Nucleus accumbens (tissue), 56 donors: ENCODE measurements at regions not wholly inside any gene's neighbourhood (a gene's known extent, or its start where the extent isn't known, plus 50 kb on each side); places are given as distances from the start of the nearest gene placed in this dataset.

Experiments
- DNase-seq, 56 donors: peaks; one replicate each; lab custom pipeline; 2025; lab: John Stamatoyannopoulos, UW

DNA sequence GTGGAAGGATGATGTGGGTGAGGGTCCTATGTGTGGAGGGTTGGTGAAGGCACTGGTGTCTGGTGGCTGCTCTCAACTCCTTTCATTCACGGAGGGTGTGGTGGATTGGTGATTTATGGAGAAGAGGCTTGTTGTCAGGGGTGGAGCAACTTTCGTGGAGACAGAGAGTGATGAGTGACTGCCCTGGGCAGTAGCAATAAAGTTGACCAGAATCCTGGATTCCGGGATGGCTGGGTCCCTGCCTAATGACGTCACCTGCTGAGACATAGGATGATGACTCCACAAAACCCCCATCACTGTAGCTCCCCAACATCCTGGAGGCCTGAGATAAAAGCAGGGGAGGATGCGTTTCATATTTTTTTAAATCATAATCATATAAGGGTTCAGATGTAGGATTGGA, 193.0 kb downstream of the ACKR3 start:
- DNase-seq, result no peak

DNA sequence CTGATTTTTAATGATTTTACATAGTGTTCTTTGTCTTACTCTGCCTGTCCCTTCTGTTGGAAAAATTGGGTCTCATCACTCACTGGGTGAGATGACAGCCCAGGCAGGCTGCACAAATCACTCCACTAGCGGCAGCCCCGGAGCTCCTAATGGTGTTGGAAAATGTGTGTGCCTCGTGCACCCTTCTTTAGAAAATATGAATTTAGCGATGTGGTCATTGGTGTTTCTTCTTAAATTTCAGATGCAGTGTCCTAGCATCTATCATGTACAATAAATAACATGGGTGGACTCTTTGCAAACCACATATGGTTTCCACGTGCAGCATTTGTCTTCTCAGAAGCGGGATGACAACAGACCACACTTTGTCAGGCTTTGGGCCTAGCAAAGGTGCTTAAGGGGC, 194.2 kb downstream of the ACKR3 start:
- no peak for DNase-seq

DNA sequence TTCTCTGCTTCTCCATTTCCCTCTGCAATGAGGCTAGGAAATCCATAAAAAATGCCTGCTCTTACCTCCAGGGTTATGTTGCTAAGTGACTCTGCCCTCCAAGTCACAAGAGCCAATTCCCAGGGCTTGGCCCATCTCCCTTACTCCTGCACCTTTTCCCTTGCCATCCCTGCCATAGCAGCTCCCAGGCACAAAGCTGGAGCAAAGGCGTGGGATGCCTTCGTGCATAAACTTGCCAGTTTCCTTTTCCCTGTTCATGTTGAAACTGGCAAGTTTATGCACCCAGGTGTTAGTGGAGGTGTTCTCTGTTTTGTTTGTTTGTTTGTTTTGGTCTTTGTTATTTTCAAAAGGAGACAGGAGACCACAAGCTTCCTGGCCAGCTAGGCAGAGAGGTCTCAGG, 195.1 kb downstream of the ACKR3 start:
- DNase-seq, result peak in 1 of 56 donors; percentile 7

DNA sequence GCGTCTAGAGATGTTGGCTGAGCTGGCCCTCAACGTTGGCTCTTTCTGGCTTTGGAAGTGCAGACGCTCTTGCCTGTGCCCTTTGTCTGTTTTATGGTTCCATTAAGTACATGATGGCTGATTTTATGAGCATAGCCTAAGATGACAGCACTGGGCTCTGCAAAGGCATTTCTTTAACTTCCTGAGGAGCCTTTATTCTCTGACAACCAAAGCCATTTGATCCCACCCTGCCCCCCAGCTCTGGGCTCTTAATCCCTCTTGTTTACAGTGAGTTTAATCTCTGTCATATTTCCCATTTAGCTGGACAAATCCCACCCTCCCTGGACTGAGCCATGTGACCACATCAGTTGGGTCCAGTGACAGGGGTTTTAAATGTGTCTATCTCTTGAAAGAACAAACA, 195.9 kb downstream of the ACKR3 start:
- DNase-seq, result no peak

DNA sequence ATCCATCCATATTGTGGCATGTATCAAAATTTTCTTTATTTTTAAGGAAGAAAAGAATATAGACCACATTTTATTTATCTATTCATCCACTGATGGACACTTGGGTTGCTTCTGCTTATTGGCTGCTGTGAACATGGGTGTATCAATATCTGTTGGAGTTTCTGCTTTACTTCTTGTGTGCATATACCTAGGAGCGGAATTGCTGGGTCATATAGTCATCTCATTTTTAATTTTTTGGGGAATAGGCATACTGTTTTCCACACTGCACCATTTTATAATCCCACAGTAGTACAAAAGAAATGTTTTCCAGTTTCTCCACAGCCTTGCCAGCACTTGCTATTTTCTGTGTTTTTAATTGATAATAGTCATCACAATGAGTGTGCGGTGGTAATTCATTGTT, 197.2 kb downstream of the ACKR3 start:
- no peak for DNase-seq

DNA sequence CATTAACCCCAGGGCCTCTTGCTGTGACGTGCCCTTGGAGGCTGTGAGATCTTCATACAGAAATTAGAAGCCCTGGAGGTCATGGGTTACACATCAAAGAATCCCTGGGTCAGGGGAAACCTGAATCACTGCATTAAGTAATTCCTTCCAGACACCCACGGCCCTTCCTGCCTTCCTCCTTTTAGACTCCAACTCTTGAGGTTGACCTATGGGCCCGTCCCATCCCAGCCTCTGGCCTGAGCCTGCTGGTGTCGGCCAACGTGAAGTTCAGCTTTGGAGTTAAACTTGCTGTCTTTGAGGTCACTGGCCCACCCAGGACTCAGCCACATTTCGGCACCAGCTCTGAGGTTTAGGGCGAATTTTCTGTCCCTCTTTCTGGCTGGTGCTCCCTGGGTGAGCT, 198.3 kb downstream of the ACKR3 start:
- DNase-seq, result no peak

DNA sequence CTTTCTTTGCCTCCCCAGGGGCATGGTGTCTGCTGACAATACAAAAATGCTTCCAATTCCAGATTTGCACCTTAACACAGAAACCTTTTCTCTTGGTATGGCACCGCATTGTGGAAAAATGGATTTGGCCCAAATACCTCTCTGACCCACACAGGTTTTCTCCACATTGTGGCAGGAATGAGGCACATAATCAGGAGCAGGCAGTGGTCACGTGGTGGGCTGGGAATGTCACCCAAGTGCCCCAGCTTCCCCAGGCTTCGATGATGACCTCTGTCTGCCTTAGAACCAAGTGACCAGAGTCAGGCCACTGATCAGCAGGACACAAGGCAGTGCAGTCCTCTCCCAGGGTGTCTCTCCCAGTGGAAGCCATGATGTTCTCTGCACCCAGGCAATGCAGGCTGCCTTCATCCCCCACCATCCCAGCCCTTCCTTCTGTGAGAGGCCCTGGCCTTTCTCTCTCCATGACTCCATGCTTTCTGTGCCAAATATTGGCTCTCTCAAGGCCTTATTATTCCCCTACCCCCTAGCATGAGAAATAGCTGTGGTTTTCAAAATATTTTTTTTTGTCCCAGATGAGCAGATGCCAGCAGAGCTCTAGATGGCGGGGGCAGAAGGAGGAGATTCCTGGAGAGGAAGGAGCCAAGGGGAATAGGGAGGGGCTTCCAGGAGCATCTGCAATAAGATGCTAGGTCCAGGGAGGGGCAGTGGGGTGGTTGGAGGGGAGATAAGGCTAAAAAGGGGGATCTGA, 198.9 kb downstream of the ACKR3 start:
- no peak for DNase-seq

DNA sequence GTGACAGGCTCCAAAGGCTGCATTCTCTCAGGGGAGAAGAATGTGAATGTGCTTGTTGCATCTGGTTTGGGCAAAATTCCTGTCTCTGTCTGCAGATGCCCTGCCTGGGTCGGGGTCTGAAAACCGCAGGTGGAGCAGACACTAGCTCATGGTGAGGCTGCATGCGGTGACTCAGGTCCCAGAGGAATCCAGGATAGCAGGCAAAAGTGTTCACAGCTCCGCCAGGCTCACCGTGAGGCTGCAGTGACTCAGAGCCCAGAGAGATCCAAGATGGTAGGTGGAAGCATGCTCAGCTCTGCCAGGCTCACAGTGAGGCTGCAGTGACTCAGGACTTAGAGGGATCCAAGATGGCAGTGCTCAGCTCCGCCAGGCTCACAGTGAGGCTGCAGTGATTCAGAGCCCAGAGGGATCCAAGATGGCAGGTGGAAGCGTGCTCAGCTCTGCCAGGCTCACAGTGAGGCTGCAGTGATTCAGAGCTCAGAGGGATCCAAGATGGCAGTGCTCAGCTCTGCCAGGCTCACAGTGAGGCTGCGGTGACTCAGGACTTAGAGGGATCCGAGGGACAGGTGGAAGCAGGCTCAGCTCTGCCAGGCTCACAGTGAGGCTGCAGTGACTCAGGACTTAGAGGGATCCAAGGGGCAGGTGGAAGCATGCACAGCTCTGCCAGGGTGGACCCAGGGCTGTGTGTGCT, 200.5 kb downstream of the ACKR3 start:
- DNase-seq, result peak in 25 of 56 donors; percentile 4 to 75 (median 39)

DNA sequence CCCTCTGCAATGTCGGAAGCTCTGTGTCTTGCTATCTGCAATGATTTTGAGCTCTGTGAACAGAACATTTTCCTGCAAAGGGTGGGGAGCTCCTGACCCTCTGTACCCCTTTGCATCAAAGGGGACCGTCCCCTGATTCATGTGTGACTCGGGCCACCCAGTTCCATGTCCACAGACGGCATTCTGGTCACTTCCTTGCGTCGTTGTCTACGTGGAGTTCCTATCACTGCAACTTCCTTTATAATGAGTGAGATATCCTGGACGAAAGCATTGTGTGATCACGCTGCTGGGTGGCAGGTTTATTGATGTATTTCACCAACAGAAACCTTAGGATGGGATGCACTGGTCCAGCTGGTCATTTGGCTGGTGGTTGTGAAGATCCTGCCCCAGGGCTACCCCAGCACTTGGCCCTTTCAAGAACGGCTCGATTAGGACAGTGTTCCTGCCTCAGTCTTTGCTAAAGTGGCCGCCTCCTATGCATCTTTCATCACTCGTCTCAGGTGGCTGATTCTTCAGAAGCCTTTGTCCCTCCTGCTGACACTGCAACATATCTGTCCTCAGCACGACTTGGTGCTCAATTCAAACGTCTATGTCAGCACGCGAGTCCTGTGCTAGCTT, 202.7 kb downstream of the ACKR3 start:
- DNase-seq, result no peak

DNA sequence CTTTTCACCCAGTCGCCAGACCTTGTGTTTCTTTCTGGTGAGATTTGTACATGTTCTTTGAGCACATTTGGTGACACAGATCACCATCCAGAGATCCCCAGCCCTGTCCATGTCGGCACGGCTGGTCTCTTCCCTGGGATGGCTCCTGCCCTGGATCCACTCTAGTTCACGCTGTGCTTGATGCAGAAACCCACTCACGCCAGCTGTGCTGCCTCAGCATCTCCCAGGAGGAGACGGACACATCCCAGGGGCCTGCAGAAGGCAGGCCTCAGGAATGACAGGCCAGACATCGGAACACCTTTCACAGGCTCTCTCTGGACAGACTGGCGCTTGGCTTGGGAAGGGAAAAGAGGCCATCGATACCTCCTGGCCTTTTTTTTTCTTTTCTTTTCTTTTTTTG, 203.6 kb downstream of the ACKR3 start:
- no peak for DNase-seq

DNA sequence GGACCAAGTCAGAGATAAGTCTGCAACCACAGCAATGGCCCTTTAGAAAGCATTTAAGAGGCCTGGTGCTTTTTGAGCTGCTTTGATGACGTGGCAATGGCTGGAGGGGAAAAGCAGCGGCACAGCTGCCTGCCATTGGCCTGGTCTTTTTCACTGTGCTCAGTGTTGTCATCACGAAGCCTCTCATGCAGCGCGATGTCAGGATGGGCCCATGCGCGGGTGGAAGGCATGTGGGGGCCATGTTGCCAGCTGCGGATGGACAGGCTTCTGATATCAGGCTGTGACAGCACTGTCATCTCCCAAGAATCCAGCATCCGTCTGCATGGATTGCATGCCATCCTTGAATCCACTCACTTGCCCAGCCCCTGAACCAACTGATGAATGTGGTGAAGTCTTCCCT, 204.5 kb downstream of the ACKR3 start:
- DNase-seq, result no peak

DNA sequence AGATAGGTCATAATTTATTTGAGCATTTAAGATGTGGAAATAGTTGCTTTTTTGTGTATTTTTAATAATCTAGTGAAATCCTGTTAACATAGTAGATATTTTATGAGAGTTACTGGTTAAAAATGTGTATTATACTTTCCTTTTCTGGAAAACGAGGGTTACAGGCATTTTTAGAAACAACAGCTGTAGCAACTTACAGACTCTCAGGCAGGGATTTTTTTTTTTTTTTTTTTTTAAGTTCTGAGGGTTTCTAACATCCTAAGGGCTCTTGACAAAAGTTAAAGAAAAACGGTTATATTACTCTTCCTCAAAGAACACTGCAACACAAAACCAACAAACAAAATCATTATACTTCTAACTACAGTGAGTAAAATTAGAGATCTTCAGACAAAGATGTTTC, 205.9 kb downstream of the ACKR3 start:
- no peak for DNase-seq

DNA sequence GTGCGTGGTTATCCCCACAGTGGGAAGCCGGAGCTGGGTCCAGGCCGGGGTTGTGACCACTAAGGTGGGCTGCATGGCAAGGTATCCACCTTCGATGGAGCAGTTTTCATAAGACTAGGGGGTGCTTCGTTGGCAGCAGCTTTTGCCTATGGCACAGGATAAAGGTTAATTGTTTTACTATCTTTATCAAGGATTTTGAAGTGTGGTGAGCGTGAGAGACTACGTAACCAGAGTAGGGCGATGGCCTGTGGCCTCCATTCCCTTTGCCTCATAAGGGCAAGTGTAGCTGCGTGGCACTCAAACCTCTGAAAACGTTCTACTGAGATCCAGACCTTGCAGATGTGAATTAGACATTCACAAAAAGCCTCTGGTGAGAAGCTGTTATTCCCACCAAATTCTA, 206.6 kb downstream of the ACKR3 start:
- no peak for DNase-seq

DNA sequence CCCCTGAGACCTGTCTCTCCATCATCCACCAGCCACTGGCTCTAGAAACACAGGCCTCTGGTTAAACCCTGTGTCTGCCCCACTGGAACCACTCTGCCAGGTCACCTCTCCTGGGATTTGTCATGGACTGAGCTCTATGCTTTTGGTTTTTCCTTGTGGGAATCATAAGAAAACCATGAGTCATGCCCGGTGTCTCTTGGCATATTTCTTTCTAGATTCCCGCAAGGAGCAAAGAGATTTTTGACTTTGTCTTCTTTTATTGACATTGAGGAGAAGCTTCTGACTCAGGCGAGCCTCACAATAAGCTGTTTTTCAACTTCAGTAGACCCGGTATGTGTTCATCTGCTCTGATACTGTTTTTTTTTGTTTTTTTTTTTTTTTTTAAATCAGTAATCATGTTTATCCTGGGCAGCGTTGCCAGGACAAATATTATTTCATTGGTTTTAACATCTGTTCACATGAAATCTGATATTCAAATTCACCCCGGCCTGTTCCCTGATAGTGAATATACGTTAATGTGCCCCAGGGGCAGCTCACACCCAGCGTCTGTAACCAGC, 207.1 kb downstream of the ACKR3 start:
- no peak for DNase-seq

DNA sequence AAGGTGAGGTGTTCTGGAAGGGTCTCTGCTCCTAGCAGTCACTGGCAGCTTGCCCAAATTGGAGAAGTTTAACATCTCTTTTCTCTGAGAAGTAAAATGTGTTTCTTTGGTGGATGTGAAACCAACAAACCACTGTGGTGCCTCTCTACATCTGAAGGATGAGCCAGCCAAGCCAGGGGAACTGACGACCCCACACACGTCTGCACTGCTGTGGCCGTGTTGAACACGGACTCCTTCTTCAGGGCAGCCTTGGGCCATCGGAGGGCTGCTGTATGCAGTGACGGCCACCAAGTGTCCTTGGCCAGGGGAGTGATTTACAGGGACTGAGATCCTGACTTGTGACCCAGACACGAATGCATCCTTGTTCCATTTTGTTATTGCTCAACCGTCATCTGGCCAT, 207.8 kb downstream of the ACKR3 start:
- DNase-seq, result no peak

DNA sequence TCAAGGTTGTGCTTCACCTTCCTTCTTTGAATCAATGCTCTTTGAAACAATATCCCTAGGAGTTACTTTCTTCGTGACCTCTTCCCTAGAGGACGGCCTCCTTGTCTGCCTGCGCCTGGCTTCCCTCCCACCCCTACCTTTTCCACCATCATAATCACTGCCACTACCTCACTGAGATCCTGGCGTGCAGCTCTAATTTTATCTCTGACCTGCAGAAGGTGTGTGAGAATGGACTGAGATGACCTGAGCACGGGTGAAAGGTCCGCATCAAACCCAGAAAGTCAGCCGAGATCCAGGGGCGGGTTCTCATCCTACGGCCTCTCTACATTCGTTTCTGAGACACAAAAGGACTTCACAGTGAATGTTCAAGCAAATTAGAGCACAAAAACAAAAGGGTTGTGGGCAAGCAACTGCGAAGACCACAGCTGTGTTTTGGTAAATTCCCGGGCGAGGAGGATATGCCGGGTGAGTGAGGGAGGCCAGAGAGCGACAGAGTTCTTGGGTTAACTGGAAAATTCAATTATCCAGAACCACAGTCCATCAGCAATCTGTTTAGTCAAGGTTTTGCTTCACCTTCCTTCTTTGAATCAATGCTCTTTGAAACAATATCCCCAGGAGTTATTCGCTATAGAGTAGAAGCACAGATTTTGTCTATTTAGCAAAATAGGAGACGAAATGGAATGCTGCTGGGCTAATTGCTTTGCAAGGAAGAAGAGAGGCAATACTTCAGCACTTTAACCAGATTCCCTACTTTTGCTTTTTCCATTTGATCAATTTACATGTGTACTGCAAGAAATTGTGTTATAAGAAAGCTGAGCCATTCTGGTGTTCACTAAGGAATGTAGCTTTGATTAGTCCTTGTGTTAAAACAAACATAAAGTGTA, 212.6 kb downstream of the ACKR3 start:
- DNase-seq, result no peak

DNA sequence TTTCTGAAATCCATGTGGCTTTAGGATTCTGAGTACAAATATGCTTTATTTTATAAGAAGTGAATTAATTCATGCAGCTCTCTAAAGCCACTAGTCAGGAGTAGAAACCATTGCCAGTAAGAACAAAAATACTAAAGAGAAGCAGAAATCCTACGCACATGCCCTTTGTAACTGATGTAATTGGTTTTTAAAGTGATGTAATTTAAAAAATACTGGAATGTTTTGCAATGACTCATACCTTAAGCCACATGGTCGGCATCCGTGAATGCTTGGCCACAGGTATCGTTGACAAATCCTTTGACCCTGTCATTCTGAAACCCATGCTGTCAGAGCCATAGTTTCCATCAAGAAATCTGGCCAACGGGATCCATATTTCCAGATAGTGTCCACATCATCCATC, 213.3 kb downstream of the ACKR3 start:
- DNase-seq, result no peak

DNA sequence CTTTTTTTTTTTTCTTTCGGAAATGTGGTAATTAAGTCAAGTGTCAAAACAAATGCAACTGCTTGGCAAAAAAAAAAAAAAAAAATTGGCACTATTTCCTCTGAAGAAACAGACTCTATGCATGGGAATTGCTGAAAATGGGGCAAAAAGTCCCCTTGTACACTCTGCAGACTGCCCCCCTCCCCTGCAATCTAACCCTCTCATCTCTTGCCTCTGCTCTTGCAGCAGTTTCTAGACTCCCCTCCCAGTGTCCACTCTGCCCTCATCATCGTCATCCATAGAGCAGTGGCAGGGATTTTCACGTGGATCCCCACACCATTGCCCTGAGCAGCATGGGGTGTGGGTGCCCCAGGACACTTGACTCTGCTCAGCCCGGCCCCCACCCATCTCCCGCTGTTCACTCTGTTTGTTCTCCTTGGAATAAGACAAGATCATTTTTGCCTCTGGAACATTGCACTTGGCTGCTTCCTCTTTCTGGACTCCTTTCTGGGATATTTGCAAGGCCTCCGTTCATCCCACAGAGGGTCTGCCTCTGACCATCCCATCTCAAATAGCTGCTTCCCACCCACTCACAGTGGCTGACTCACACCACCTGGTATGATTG, 213.9 kb downstream of the ACKR3 start:
- no peak for DNase-seq

DNA sequence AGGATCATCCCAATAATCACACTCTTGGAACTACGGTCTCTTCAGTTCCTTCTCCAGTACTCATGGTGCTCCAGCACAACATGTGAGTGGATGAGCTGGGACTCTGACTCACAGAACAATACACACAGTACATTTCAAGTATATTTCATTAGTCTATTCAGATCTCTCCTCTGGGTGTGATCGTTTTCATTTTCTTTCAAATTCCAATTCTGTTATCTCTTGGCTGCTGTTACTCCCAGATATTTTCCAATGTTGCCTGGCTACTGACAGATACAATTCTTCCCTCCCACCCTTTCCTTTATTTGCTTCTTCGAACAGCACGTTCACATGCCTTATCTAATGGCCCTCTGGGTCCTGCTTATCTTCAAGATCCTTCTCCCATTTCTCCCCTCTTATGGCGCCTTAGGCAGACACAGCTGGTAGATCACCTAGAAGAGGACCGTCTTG, 216.0 kb downstream of the ACKR3 start:
- DNase-seq, result no peak

DNA sequence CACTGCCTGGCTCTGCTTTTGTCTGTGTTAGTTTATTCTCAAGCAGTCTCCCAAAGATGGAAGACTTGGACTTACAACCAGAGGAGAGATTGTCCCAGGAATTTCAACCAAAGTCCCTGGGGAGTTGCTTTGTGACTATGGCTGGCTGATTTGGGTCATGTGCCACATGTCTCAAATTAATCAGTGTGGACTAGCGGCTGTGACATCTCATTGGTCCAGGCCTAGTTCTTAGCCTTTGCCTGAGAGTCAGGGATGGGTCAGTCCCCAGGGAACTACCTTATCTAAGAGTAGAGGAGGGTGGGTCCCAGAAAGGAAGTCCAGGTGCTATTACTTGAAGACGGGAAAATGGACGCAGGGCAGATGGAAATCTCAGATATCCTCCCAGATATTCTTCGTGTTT, 217.1 kb downstream of the ACKR3 start:
- no peak for DNase-seq
